ENCODE measurements at regions not wholly inside any gene's neighbourhood (a gene's known extent, or its start where the extent isn't known, plus 50 kb on each side); places are given as distances from the start of the nearest gene placed in this dataset.

DNA sequence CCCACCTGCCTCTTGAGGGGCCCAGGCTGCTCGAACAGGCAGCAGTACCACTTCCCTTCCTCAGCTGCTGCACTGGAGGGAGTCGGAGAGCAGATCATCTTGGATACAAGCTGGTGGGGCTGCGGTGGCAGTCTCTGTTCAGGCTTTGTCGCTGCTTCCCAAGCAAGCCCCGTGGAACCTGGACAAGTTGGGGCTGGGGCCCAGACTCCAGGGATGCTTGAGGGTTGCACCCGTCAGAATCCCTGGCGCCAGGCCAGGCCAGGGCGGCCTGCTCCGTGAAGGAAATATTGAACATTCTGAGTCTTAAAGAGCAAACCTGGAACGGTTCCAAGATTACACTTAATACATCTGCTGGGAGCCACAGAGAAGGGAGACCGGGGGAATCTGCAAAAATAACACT is 310.1 kb upstream of the SORL1-AS1 start:
- TF ChIP-seq POLR2AphosphoS5 (IDR thresholded peaks at IDR 0.05; ENCODE audit: low read depth, low read length) (no peak), POLR2A (IDR thresholded peaks at IDR 0.05; ENCODE audit: low read depth, low read length) (no peak)
